ENCODE measurements at regions not wholly inside any gene's neighbourhood (a gene's known extent, or its start where the extent isn't known, plus 50 kb on each side); places are given as distances from the start of the nearest gene placed in this dataset.

- no peak overlapping the region for H3K27ac ChIP-seq
- DNase-seq (ENCODE audit: low spot score in 2 of 2), result no peak
- H3K4me1 ChIP-seq, result no peaks in the 10 kb centered on the region
- intact Hi-C loops (cut with DNase I; ENCODE audit: low total_unique reads), result no loop called here
- H3K27me3 ChIP-seq, result no peaks in the 10 kb centered on the region
- no peaks in the 10 kb centered on the region for H3K9me3 ChIP-seq
- H3K36me3 ChIP-seq, result no peaks in the 10 kb centered on the region
- no peak for TF ChIP-seq POLR2AphosphoS5 (IDR thresholded peaks at IDR 0.05)
- H3K4me3 ChIP-seq, result no peak overlapping the region
Measured at GRCh38 chr5:52466113-52466512, 321.6 kb upstream of the ITGA1 start.

- Histone ChIP-seq H3K27ac (no peak overlapping the region), H3K4me3 (no peak overlapping the region), H3K27me3 (no peaks in the 10 kb centered on the region), H3K9me3 (no peaks in the 10 kb centered on the region), H3K36me3 (no peaks in the 10 kb centered on the region), H3K4me1 (no peaks in the 10 kb centered on the region)
- intact Hi-C loops (cut with DNase I; ENCODE audit: low total_unique reads), result no loop called here
- no peak for DNase-seq (ENCODE audit: low spot score in 2 of 2)
- no peak for TF ChIP-seq CTCF (IDR thresholded peaks at IDR 0.05)
Measured at GRCh38 chr5:52466749-52467520, 320.8 kb upstream of the ITGA1 start.

GRCh38 chr5:52468976-52469375 lies 318.7 kb upstream of the ITGA1 start:
- Histone ChIP-seq H3K4me3 (no peak overlapping the region), H3K36me3 (no peaks in the 10 kb centered on the region), H3K27ac (no peak overlapping the region), H3K9me3 (no peaks in the 10 kb centered on the region), H3K27me3 (no peaks in the 10 kb centered on the region), H3K4me1 (no peaks in the 10 kb centered on the region)
- intact Hi-C loops (cut with DNase I; ENCODE audit: low total_unique reads), result no loop called here
- no peak for DNase-seq (ENCODE audit: low spot score in 2 of 2)
- TF ChIP-seq POLR2AphosphoS5 (IDR thresholded peaks at IDR 0.05) (no peak), CTCF (IDR thresholded peaks at IDR 0.05) (no peak), POLR2A (IDR thresholded peaks at IDR 0.05) (no peak)

GRCh38 chr5:52469420-52469819 lies 318.3 kb upstream of the ITGA1 start:
- no peak overlapping the region for H3K4me3 ChIP-seq
- no peaks in the 10 kb centered on the region for H3K27me3 ChIP-seq
- H3K4me1 ChIP-seq, result no peaks in the 10 kb centered on the region
- H3K36me3 ChIP-seq, result no peaks in the 10 kb centered on the region
- no peak overlapping the region for H3K27ac ChIP-seq
- no peak for TF ChIP-seq POLR2AphosphoS5 (IDR thresholded peaks at IDR 0.05)
- no peak for TF ChIP-seq POLR2A (IDR thresholded peaks at IDR 0.05)
- no peak for TF ChIP-seq CTCF (IDR thresholded peaks at IDR 0.05)
- DNase-seq (ENCODE audit: low spot score in 2 of 2), result no peak
- intact Hi-C loops (cut with DNase I; ENCODE audit: low total_unique reads), result no loop called here
- H3K9me3 ChIP-seq, result no peaks in the 10 kb centered on the region

GRCh38 chr5:52469835-52470234 lies 317.9 kb upstream of the ITGA1 start:
- no peaks in the 10 kb centered on the region for H3K9me3 ChIP-seq
- H3K27me3 ChIP-seq, result no peaks in the 10 kb centered on the region
- H3K36me3 ChIP-seq, result no peaks in the 10 kb centered on the region
- no peak overlapping the region for H3K27ac ChIP-seq
- intact Hi-C loops (cut with DNase I; ENCODE audit: low total_unique reads), result no loop called here
- no peak for TF ChIP-seq POLR2A (IDR thresholded peaks at IDR 0.05)
- no peak for TF ChIP-seq CTCF (IDR thresholded peaks at IDR 0.05)
- no peak for TF ChIP-seq POLR2AphosphoS5 (IDR thresholded peaks at IDR 0.05)
- H3K4me1 ChIP-seq, result no peaks in the 10 kb centered on the region
- H3K4me3 ChIP-seq, result no peak overlapping the region
- no peak for DNase-seq (ENCODE audit: low spot score in 2 of 2)

- Histone ChIP-seq H3K9me3 (no peaks in the 10 kb centered on the region), H3K27ac (no peak overlapping the region), H3K4me3 (no peak overlapping the region), H3K27me3 (no peaks in the 10 kb centered on the region), H3K4me1 (no peaks in the 10 kb centered on the region), H3K36me3 (no peaks in the 10 kb centered on the region)
- DNase-seq (ENCODE audit: low spot score in 2 of 2), result no peak
- TF ChIP-seq POLR2AphosphoS5 (IDR thresholded peaks at IDR 0.05), result no peak
- intact Hi-C loops (cut with DNase I; ENCODE audit: low total_unique reads), result no loop called here
Measured at GRCh38 chr5:52476346-52476745, 311.4 kb upstream of the ITGA1 start.
